ENCODE measurements at regions not wholly inside any gene's neighbourhood (a gene's known extent, or its start where the extent isn't known, plus 50 kb on each side); places are given as distances from the start of the nearest gene placed in this dataset.

DNA sequence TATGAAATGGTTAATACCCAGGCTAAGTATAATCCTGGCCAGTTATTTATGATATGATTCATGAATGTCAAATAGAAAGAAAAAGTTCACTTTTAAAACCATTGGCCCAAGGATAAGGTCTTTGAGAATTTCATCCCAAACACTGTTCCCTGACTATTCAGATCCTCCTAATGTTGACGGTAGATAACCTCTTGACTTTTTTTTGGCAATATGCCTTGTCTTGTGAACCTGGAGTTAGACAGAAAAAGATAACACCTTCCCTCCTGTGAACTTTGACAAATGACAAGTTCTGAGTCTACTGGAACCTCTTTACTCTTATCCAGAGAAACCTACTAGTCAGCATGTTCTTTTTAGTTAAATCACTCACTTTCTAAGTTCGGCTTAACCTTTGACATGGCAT, 166.8 kb upstream of the PREP start (continued):
- TF ChIP-seq, protein P1, sequence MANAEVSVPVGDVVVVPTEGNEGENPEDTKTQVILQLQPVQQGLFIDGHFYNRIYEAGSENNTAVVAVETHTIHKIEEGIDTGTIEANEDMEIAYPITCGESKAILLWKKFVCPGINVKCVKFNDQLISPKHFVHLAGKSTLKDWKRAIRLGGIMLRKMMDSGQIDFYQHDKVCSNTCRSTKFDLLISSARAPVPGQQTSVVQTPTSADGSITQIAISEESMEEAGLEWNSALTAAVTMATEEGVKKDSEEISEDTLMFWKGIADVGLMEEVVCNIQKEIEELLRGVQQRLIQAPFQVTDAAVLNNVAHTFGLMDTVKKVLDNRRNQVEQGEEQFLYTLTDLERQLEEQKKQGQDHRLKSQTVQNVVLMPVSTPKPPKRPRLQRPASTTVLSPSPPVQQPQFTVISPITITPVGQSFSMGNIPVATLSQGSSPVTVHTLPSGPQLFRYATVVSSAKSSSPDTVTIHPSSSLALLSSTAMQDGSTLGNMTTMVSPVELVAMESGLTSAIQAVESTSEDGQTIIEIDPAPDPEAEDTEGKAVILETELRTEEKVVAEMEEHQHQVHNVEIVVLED (CRISPR knock-in tag; IDR thresholded peaks at IDR 0.05; ENCODE audit: borderline replicate concordance), result no peak
- no peak for TF ChIP-seq FOXO1 (CRISPR knock-in tag; IDR thresholded peaks at IDR 0.05)
- no peak for TF ChIP-seq ZNF605 (CRISPR knock-in tag; IDR thresholded peaks at IDR 0.05)
- peak; percentile 28 to 36; a peak in 2 of 4 replicates for TF ChIP-seq MAFK (conservative IDR thresholded peaks at IDR 0.05 in 1 of 2, IDR thresholded peaks at IDR 0.05 in 1 of 2; ENCODE audit: low read length in 2 of 2)
- TF ChIP-seq SP2 (CRISPR knock-in tag; IDR thresholded peaks at IDR 0.05), result no peak
- no peak for TF ChIP-seq SOX6 (IDR thresholded peaks at IDR 0.05)
- TF ChIP-seq SOX6 (CRISPR knock-in tag; IDR thresholded peaks at IDR 0.05), result peak; percentile 15; the same call in 1 of the 2 replicates
- TF ChIP-seq, protein P2, sequence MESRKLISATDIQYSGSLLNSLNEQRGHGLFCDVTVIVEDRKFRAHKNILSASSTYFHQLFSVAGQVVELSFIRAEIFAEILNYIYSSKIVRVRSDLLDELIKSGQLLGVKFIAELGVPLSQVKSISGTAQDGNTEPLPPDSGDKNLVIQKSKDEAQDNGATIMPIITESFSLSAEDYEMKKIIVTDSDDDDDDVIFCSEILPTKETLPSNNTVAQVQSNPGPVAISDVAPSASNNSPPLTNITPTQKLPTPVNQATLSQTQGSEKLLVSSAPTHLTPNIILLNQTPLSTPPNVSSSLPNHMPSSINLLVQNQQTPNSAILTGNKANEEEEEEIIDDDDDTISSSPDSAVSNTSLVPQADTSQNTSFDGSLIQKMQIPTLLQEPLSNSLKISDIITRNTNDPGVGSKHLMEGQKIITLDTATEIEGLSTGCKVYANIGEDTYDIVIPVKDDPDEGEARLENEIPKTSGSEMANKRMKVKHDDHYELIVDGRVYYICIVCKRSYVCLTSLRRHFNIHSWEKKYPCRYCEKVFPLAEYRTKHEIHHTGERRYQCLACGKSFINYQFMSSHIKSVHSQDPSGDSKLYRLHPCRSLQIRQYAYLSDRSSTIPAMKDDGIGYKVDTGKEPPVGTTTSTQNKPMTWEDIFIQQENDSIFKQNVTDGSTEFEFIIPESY (CRISPR knock-in tag; IDR thresholded peaks at IDR 0.05), result no peak
- no peak for TF ChIP-seq TEAD2 (CRISPR knock-in tag; IDR thresholded peaks at IDR 0.05)
- TF ChIP-seq, protein P3, sequence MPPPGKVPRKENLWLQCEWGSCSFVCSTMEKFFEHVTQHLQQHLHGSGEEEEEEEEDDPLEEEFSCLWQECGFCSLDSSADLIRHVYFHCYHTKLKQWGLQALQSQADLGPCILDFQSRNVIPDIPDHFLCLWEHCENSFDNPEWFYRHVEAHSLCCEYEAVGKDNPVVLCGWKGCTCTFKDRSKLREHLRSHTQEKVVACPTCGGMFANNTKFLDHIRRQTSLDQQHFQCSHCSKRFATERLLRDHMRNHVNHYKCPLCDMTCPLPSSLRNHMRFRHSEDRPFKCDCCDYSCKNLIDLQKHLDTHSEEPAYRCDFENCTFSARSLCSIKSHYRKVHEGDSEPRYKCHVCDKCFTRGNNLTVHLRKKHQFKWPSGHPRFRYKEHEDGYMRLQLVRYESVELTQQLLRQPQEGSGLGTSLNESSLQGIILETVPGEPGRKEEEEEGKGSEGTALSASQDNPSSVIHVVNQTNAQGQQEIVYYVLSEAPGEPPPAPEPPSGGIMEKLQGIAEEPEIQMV (CRISPR knock-in tag; IDR thresholded peaks at IDR 0.05; ENCODE audit: low read depth), result no peak
- TF ChIP-seq, protein P4, sequence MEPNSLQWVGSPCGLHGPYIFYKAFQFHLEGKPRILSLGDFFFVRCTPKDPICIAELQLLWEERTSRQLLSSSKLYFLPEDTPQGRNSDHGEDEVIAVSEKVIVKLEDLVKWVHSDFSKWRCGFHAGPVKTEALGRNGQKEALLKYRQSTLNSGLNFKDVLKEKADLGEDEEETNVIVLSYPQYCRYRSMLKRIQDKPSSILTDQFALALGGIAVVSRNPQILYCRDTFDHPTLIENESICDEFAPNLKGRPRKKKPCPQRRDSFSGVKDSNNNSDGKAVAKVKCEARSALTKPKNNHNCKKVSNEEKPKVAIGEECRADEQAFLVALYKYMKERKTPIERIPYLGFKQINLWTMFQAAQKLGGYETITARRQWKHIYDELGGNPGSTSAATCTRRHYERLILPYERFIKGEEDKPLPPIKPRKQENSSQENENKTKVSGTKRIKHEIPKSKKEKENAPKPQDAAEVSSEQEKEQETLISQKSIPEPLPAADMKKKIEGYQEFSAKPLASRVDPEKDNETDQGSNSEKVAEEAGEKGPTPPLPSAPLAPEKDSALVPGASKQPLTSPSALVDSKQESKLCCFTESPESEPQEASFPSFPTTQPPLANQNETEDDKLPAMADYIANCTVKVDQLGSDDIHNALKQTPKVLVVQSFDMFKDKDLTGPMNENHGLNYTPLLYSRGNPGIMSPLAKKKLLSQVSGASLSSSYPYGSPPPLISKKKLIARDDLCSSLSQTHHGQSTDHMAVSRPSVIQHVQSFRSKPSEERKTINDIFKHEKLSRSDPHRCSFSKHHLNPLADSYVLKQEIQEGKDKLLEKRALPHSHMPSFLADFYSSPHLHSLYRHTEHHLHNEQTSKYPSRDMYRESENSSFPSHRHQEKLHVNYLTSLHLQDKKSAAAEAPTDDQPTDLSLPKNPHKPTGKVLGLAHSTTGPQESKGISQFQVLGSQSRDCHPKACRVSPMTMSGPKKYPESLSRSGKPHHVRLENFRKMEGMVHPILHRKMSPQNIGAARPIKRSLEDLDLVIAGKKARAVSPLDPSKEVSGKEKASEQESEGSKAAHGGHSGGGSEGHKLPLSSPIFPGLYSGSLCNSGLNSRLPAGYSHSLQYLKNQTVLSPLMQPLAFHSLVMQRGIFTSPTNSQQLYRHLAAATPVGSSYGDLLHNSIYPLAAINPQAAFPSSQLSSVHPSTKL (CRISPR knock-in tag; IDR thresholded peaks at IDR 0.05), result 0 out of 2 replicates have a peak, but pooled peaks have one; percentile 8
